K562 (cell line): ENCODE measurements at regions not wholly inside any gene's neighbourhood (a gene's known extent, or its start where the extent isn't known, plus 50 kb on each side); places are given as distances from the start of the nearest gene placed in this dataset.

ENCODE experiments used
- CBX8 ChIP-seq: fragments of 200-600 bp; sonication (generic); IDR thresholded peaks from 2 replicates; pipeline ENCODE4 v1.6.1; 2012; ENCODE audit warnings: borderline replicate concordance, mixed run types, low read depth, mild to moderate bottlenecking, moderate library complexity, mixed read lengths, low read length, control low read depth, inconsistent platforms; ENCODE audit not compliant: poor library complexity, severe bottlenecking; ENCODE audit errors: extremely low read depth
- IRF1 ChIP-seq: sonication (generic); formaldehyde crosslinking; IDR thresholded peaks from 2 replicates; pipeline ENCODE4 v1.8.0; 2022; ENCODE audit warnings: missing genetic modification reagents, mild to moderate bottlenecking, borderline replicate concordance
- MAFG ChIP-seq: fragments of 450-650 bp; conservative IDR thresholded peaks from 2 replicates; pipeline ENCODE4 v1.6.1; 2016; ENCODE audit warnings: missing genetic modification characterization, missing compliant biosample characterization
- NR3C1 ChIP-seq: sonication (generic); formaldehyde crosslinking; IDR thresholded peaks from 2 replicates; pipeline ENCODE4 v1.8.1; 2022; ENCODE audit warnings: missing genetic modification reagents
- RFX7 ChIP-seq: fragments of 250-450 bp; sonication (Bioruptor Pico); IDR thresholded peaks from 2 replicates; pipeline ENCODE4 v1.5.1; 2021; ENCODE audit warnings: mild to moderate bottlenecking
- SIRT6 ChIP-seq: IDR thresholded peaks from one replicate; pipeline ENCODE4 v1.6.1; 2012; ENCODE audit warnings: low read depth, mild to moderate bottlenecking, control low read depth, inconsistent platforms, low read length, moderate library complexity
- SMAD2 ChIP-seq: fragments of 150-350 bp; IDR thresholded peaks from 2 replicates; pipeline ENCODE4 v1.6.1; 2014; ENCODE audit warnings: low read depth, mild to moderate bottlenecking, low read length
- STAT6 ChIP-seq: sonication (generic); formaldehyde crosslinking; IDR thresholded peaks from 2 replicates; pipeline ENCODE4 v1.8.1; 2023; ENCODE audit warnings: mild to moderate bottlenecking, missing genetic modification reagents
- U2AF1 ChIP-seq: fragments of 200-400 bp; formaldehyde crosslinking; optimal IDR thresholded peaks from 2 replicates; pipeline ENCODE3; 2017; ENCODE audit warnings: mild to moderate bottlenecking, low read depth, low read length, moderate library complexity
- ZKSCAN1 ChIP-seq: fragments of 150-350 bp; IDR thresholded peaks from 2 replicates; pipeline ENCODE4 v1.6.1; 2016; ENCODE audit warnings: low read depth, low read length
- ZNF398 ChIP-seq: fragments of 250-450 bp; sonication (Bioruptor Pico); IDR thresholded peaks from 2 replicates; pipeline ENCODE4 v1.8.0; 2021; ENCODE audit warnings: moderate library complexity, mild to moderate bottlenecking, inconsistent platforms
- TF ChIP-seq, protein P1 (sequence below): sonication (generic); formaldehyde crosslinking; IDR thresholded peaks from 2 replicates; pipeline ENCODE4 v1.8.1; 2023; ENCODE audit warnings: mild to moderate bottlenecking, missing genetic modification reagents, moderate library complexity
- TF ChIP-seq, protein P2 (sequence below): fragments of 250-450 bp; sonication (Bioruptor Pico); IDR thresholded peaks from 2 replicates; pipeline ENCODE4 v1.4.0; 2020; ENCODE audit warnings: borderline replicate concordance

DNA sequence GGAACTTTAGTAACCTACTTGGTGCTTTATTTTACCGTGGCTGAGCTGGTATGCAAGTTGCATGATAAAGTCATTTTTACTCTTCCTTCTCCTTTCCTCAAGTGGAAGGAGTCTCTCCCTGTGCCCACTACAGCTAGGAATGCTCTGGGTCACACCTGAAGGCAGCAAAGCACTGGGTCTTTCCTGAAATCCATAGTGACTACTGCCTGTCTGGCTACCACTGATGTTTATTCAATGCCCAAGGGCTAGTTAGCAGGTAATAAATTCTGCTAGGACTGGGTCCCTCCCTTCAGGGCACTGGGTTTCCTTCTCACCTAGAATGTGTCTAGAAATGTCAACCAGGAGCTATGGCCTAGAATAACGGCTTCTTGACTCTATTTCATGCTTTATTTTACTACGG is 1081.4 kb downstream of the FAT4 start (continued):
- TF ChIP-seq, protein P1, sequence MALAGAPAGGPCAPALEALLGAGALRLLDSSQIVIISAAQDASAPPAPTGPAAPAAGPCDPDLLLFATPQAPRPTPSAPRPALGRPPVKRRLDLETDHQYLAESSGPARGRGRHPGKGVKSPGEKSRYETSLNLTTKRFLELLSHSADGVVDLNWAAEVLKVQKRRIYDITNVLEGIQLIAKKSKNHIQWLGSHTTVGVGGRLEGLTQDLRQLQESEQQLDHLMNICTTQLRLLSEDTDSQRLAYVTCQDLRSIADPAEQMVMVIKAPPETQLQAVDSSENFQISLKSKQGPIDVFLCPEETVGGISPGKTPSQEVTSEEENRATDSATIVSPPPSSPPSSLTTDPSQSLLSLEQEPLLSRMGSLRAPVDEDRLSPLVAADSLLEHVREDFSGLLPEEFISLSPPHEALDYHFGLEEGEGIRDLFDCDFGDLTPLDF (CRISPR knock-in tag): no peak
- TF ChIP-seq MAFG: no peak
- no peak for TF ChIP-seq RFX7 (CRISPR knock-in tag)
- no peak for TF ChIP-seq STAT6 (CRISPR knock-in tag)
- TF ChIP-seq SMAD2: no peak
- TF ChIP-seq IRF1: no peak
- no peak for TF ChIP-seq CBX8
- no peak for TF ChIP-seq ZKSCAN1
- TF ChIP-seq, protein P2, sequence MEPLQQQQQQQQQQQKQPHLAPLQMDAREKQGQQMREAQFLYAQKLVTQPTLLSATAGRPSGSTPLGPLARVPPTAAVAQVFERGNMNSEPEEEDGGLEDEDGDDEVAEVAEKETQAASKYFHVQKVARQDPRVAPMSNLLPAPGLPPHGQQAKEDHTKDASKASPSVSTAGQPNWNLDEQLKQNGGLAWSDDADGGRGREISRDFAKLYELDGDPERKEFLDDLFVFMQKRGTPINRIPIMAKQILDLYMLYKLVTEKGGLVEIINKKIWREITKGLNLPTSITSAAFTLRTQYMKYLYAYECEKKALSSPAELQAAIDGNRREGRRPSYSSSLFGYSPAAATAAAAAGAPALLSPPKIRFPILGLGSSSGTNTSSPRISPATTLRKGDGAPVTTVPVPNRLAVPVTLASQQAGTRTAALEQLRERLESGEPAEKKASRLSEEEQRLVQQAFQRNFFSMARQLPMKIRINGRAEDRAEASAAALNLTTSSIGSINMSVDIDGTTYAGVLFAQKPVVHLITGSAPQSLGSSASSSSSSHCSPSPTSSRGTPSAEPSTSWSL (CRISPR knock-in tag): no peak
- TF ChIP-seq NR3C1: no peak
- no peak for TF ChIP-seq ZNF398 (CRISPR knock-in tag)
- no peak for TF ChIP-seq SIRT6
- TF ChIP-seq U2AF1: no peak
